Neutrophil (primary cell): ENCODE measurements at regions not wholly inside any gene's neighbourhood (a gene's known extent, or its start where the extent isn't known, plus 50 kb on each side); places are given as distances from the start of the nearest gene placed in this dataset.

Experiments
- H3K27ac ChIP-seq: fragments of 200-600 bp; sonication (generic); 2 replicates; pipeline ENCODE4 v1.5.1; 2016; ENCODE audit warnings: mild to moderate bottlenecking, moderate library complexity
- H3K27me3 ChIP-seq: fragments of 200-600 bp; sonication (generic); 2 replicates; pipeline ENCODE4 v1.6.0; 2016; ENCODE audit warnings: mild to moderate bottlenecking
- H3K36me3 ChIP-seq: fragments of 200-600 bp; sonication (generic); 2 replicates; pipeline ENCODE4 v1.5.1; 2017
- H3K4me1 ChIP-seq, 2 experiments: fragments of 200-600 bp in 1 of 2; sonication (generic) in 1 of 2; 1 replicate in 1 of 2; 2 replicates in 1 of 2; pipeline versions ENCODE4 v1.5.1 to v1.6.1; 2013 to 2016; ENCODE audit warnings: low read depth in 1 of 2, low read length in 1 of 2, mild to moderate bottlenecking in 1 of 2, moderate library complexity in 1 of 2; ENCODE audit not compliant: control insufficient read depth in 1 of 2, insufficient read depth in 1 of 2
- H3K4me3 ChIP-seq, 2 experiments: fragments of 200-600 bp in 1 of 2; sonication (generic) in 1 of 2; 1 replicate in 1 of 2; 2 replicates in 1 of 2; pipeline ENCODE4 v1.5.1; 2013 to 2016; ENCODE audit warnings: low read depth in 1 of 2, low read length in 1 of 2, mild to moderate bottlenecking in 1 of 2, moderate library complexity in 1 of 2
- H3K9me3 ChIP-seq: fragments of 200-600 bp; sonication (generic); 2 replicates; pipeline ENCODE4 v1.5.1; 2016
- CTCF ChIP-seq: fragments of 200-600 bp; sonication (generic); IDR thresholded peaks from 2 replicates; pipeline ENCODE4 v1.5.1; 2016; ENCODE audit warnings: antibody characterized with exemption

GRCh38 chr2:220272656-220273055, 645.2 kb downstream of the SLC4A3 start:
- Histone ChIP-seq H3K4me3 (no peak overlapping the region), H3K4me1 (no peaks in the 10 kb centered on the region), H3K36me3 (no peaks in the 10 kb centered on the region), H3K9me3 (no peaks in the 10 kb centered on the region), H3K27ac (no peak overlapping the region), H3K27me3 (no peaks in the 10 kb centered on the region)
- TF ChIP-seq CTCF: no peak

- Histone ChIP-seq H3K4me3 (no peak overlapping the region), H3K27ac (no peak overlapping the region), H3K9me3 (no peaks in the 10 kb centered on the region), H3K27me3 (no peaks in the 10 kb centered on the region), H3K4me1 (no peaks in the 10 kb centered on the region), H3K36me3 (no peaks in the 10 kb centered on the region)
- no peak for TF ChIP-seq CTCF
Observed at GRCh38 chr2:220273082-220273481, 645.7 kb downstream of the SLC4A3 start.

- Histone ChIP-seq H3K27me3 (no peaks in the 10 kb centered on the region), H3K27ac (no peak overlapping the region), H3K9me3 (no peaks in the 10 kb centered on the region), H3K4me1 (no peaks in the 10 kb centered on the region), H3K4me3 (no peak overlapping the region), H3K36me3 (no peaks in the 10 kb centered on the region)
- no peak for TF ChIP-seq CTCF
Observed at GRCh38 chr2:220275454-220275853, 648.0 kb downstream of the SLC4A3 start.

- Histone ChIP-seq H3K27me3 (no peaks in the 10 kb centered on the region), H3K4me3 (no peak overlapping the region), H3K9me3 (no peaks in the 10 kb centered on the region), H3K36me3 (no peaks in the 10 kb centered on the region), H3K27ac (no peak overlapping the region), H3K4me1 (no peaks in the 10 kb centered on the region)
- no peak for TF ChIP-seq CTCF
Observed at GRCh38 chr2:220276741-220277444, 649.5 kb downstream of the SLC4A3 start.

DNA sequence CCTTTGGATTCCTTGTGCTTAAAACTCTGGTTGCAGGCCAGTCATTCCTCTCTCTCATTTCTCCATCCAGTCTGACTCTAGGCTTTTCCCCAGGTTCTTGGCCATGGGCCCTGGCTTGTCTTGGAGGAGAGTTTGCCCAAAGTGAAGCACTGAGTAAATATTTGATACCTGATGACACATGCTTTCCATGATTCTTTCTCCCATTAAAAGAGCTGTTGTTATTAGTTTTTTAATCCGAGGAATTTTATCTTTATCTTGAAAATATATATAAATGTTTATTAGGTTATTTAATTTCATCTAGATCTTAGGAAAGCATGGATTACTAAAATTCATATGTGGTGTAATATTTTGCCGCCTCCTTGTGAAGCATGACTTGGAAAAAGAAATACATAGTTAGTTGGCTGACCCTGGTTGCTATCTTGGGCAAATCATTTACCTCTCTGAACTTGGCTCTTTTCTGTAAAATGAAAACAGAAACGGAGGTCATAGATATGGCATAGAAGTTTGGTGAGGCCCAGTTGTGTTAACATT, 650.1 kb downstream of the SLC4A3 start:
- Histone ChIP-seq H3K4me3 (no peak overlapping the region), H3K4me1 (no peaks in the 10 kb centered on the region), H3K27me3 (no peaks in the 10 kb centered on the region), H3K27ac (no peak overlapping the region), H3K9me3 (no peaks in the 10 kb centered on the region), H3K36me3 (no peaks in the 10 kb centered on the region)
- TF ChIP-seq CTCF: no peak
